Left ventricle myocardium inferior (tissue), 1 donor: ENCODE measurements at regions not wholly inside any gene's neighbourhood (a gene's known extent, or its start where the extent isn't known, plus 50 kb on each side); places are given as distances from the start of the nearest gene placed in this dataset.

Experiments
- DNase-seq: peaks from one replicate; pipeline ENCODE4 v3.0.0-alpha.2; 2020
- H3K27ac ChIP-seq: fragments of 200-600 bp; replicated peaks from 2 replicates; pipeline ENCODE4 v1.8.0; 2021
- H3K27me3 ChIP-seq: fragments of 200-600 bp; 2 replicates; pipeline ENCODE4 v1.8.0; 2021; ENCODE audit warnings: low read depth
- H3K36me3 ChIP-seq: fragments of 200-600 bp; 2 replicates; pipeline ENCODE4 v1.8.0; 2021
- H3K4me1 ChIP-seq: fragments of 200-600 bp; 2 replicates; pipeline ENCODE4 v1.8.0; 2021
- H3K4me3 ChIP-seq: fragments of 200-600 bp; 2 replicates; pipeline ENCODE4 v1.8.0; 2021; ENCODE audit warnings: mild to moderate bottlenecking, moderate library complexity
- H3K9me3 ChIP-seq: fragments of 200-600 bp; replicated peaks from 2 replicates; pipeline ENCODE4 v1.8.0; 2021
- intact Hi-C: fragments of 100-400 bp; cut with micrococcal nuclease; formaldehyde crosslinking; loops from one replicate; pipeline ENCODE4 v1.11.0; 2022
- TF ChIP-seq, protein P1 (sequence below): fragments of 200-600 bp; IDR thresholded peaks from 2 replicates; pipeline ENCODE4 v1.8.0; 2021; ENCODE audit warnings: antibody characterized with exemption, mild to moderate bottlenecking, borderline replicate concordance
- donor health status: DM: no; HTN: yes; CAD: no; lungs with severe emphysema.

DNA sequence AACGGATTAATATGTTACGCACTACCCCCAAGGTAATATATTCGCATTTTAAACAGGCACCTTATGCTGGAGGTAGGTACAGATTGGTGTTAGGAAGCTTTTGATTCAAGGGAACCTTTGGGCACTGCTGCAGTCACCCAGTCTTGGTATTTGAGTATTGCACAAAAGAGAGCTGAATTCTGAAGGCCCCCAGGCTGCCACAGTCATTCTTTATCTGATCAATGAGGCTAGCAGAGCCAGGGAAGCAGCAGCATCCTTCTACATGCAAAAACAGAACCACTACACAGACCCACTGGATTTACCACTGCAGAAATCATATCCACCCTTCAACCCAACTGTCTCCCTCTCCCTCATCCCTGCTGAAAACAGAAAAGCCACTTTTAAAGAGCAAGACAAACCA, 121.2 kb upstream of the GRIN3A start:
- H3K4me3 ChIP-seq = no peak overlapping the region
- no peak overlapping the region for H3K27ac ChIP-seq
- no peaks in the 10 kb centered on the region for H3K4me1 ChIP-seq
- TF ChIP-seq, protein P1, sequence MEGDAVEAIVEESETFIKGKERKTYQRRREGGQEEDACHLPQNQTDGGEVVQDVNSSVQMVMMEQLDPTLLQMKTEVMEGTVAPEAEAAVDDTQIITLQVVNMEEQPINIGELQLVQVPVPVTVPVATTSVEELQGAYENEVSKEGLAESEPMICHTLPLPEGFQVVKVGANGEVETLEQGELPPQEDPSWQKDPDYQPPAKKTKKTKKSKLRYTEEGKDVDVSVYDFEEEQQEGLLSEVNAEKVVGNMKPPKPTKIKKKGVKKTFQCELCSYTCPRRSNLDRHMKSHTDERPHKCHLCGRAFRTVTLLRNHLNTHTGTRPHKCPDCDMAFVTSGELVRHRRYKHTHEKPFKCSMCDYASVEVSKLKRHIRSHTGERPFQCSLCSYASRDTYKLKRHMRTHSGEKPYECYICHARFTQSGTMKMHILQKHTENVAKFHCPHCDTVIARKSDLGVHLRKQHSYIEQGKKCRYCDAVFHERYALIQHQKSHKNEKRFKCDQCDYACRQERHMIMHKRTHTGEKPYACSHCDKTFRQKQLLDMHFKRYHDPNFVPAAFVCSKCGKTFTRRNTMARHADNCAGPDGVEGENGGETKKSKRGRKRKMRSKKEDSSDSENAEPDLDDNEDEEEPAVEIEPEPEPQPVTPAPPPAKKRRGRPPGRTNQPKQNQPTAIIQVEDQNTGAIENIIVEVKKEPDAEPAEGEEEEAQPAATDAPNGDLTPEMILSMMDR = no peak
- no peaks in the 10 kb centered on the region for H3K36me3 ChIP-seq
- H3K27me3 ChIP-seq = no peaks in the 10 kb centered on the region
- DNase-seq = no peak
- no peaks in the 10 kb centered on the region for H3K9me3 ChIP-seq
- intact Hi-C loops = no loop called here

DNA sequence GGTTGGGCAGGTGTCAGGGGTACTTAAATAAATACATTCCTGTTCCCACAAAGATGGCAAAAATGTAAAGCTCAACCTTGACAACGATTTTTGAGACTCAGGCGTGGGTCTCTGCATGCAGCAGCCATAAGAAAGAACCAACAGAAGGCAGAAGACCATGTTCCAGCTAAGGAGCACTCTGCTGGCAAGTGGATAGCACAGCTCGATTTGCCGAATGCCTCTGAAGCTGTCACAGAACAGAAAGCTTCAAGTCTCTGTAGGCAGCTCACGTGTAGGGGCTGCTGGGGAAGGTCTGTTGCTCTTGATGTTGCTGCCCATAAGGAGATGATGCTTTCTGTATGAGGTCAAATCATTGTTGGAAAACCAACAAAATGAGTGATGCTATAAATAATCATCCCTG, 119.6 kb upstream of the GRIN3A start:
- intact Hi-C loops = no loop called here
- Histone ChIP-seq H3K36me3 (no peaks in the 10 kb centered on the region), H3K4me1 (no peaks in the 10 kb centered on the region), H3K27ac (no peak overlapping the region), H3K9me3 (no peaks in the 10 kb centered on the region), H3K4me3 (no peak overlapping the region), H3K27me3 (no peaks in the 10 kb centered on the region)
- TF ChIP-seq, protein P1 = no peak
- DNase-seq = no peak

DNA sequence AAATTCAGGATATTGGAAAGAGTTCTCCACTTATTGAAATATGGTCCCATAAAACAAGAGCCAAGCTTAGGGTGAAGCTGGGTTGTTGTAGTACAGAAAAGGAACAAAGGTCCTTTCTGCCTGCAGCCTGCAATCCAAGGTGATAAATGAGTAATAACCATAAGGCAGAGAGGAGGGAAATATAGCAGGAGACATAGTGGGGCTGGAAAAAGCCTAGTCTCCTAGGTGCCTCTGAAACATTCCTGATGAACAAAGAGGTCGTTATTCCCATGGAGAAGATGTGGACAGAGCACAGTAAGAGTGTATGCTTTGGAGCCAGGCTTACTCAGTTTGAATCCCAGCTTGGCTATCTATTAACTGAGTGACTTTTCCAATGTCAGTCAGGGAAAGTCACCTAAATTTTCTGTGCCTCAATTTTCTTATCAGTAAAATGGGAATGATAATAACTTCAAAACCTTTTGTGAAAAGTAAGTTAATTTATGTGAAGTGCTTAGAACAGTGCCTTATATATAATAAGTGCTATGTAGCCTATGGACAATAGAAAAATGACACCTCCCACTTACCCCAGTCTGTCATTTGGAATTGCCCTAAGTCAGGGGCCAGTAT, 110.8 kb upstream of the GRIN3A start:
- TF ChIP-seq, protein P1 = no peak
- no peak overlapping the region for H3K27ac ChIP-seq
- H3K27me3 ChIP-seq = no peaks in the 10 kb centered on the region
- no peaks in the 10 kb centered on the region for H3K4me1 ChIP-seq
- peaks cover 8% of the 10 kb centered on the region for H3K9me3 ChIP-seq
- no peak for DNase-seq
- H3K4me3 ChIP-seq = no peak overlapping the region
- no peaks in the 10 kb centered on the region for H3K36me3 ChIP-seq
- intact Hi-C loops = no loop called here

DNA sequence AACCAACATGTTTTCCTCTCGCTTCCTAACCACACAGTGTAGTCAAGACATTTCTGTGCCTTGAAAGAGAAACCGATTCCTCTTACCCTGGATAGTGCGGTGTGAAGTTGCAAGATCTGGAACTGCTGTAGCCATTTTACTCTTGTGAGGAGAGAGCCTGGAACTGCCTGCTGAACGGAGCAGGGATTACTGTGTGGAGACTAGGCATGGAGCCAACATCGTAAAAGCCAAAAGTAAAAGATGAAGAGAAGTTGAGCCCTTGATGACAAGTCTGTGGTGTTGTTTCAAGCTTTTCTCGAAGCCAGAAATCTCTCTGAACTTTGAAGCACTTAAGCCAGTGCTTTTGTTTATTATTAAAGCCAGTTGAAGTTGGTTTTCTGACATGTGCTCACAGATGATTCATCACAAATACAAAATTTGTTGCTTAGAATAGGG, 110.1 kb upstream of the GRIN3A start:
- intact Hi-C loops = no loop called here
- Histone ChIP-seq H3K4me1 (no peaks in the 10 kb centered on the region), H3K27me3 (no peaks in the 10 kb centered on the region), H3K9me3 (peaks cover 8% of the 10 kb centered on the region), H3K4me3 (no peak overlapping the region), H3K27ac (no peak overlapping the region), H3K36me3 (no peaks in the 10 kb centered on the region)
- TF ChIP-seq, protein P1 = no peak
- DNase-seq = no peak

DNA sequence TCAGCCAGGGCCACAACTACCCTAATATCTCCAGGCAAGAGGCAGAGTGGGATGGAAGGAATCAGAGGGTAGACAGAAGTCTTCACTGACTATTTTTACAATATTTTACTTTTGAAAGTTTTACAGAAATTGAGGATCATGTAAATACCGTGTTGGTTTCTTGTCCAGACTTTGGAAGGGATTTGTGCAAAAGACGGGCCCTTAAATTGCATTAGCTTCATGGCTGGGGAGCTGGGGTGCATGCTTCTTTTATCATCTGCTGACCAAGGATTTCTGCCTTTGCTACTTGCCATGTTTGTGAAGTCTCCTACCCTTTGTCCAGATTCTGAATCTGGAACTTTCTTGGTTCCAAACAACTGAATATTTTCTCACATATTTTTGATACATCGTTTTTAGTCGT, 107.7 kb upstream of the GRIN3A start:
- Histone ChIP-seq H3K27me3 (no peaks in the 10 kb centered on the region), H3K36me3 (no peaks in the 10 kb centered on the region), H3K4me3 (no peak overlapping the region), H3K27ac (no peak overlapping the region), H3K9me3 (no peaks in the 10 kb centered on the region), H3K4me1 (no peaks in the 10 kb centered on the region)
- intact Hi-C loops = no loop called here
- no peak for DNase-seq
- TF ChIP-seq, protein P1 = no peak
